Liver (tissue), 8 donors: ENCODE measurements at regions not wholly inside any gene's neighbourhood (a gene's known extent, or its start where the extent isn't known, plus 50 kb on each side); places are given as distances from the start of the nearest gene placed in this dataset.

ENCODE experiments used
- DNase-seq: peaks from one replicate; pipeline ENCODE4 v3.0.0-alpha.2; 2017; ENCODE audit warnings: low spot score
- H3K27ac ChIP-seq, 2 donors: one replicate each; pipeline ENCODE4 v1.7.0; 2013; ENCODE audit warnings: inconsistent platforms in 2 of 2, low read length in 2 of 2, control low read depth in 1 of 2, low read depth in 1 of 2, mild to moderate bottlenecking in 1 of 2
- H3K27me3 ChIP-seq, 4 donors: one replicate each; pipeline versions ENCODE4 v1.6.1 to v1.7.0; 2013; ENCODE audit warnings: low read length in 3 of 4, inconsistent platforms in 1 of 4, mild to moderate bottlenecking in 1 of 4, moderate library complexity in 1 of 4; ENCODE audit not compliant: control insufficient read depth in 4 of 4, insufficient read depth in 4 of 4
- H3K36me3 ChIP-seq, 4 donors: one replicate each; pipeline versions ENCODE4 v1.6.1 to v1.7.0; 2013; ENCODE audit warnings: low read length in 3 of 4, mild to moderate bottlenecking in 3 of 4, low read depth in 1 of 4, moderate library complexity in 1 of 4; ENCODE audit not compliant: control insufficient read depth in 4 of 4, insufficient read depth in 3 of 4
- H3K4me1 ChIP-seq, 4 donors: one replicate each; pipeline versions ENCODE4 v1.6.1 to v1.7.0; 2013; ENCODE audit warnings: low read length in 3 of 4, mild to moderate bottlenecking in 3 of 4, moderate library complexity in 1 of 4; ENCODE audit not compliant: control insufficient read depth in 4 of 4, insufficient read depth in 4 of 4
- H3K4me3 ChIP-seq, 3 donors: one replicate each; pipeline versions ENCODE4 v1.6.1 to v1.7.0; 2013; ENCODE audit warnings: low read length in 3 of 3, control low read depth in 1 of 3, low read depth in 1 of 3, mild to moderate bottlenecking in 1 of 3
- H3K9ac ChIP-seq, 2 donors: one replicate each; pipeline ENCODE4 v1.7.0; 2013; ENCODE audit warnings: low read length in 2 of 2, mild to moderate bottlenecking in 2 of 2, moderate library complexity in 2 of 2, control low read depth in 1 of 2, low read depth in 1 of 2
- H3K9me3 ChIP-seq, 4 donors: one replicate each; pipeline versions ENCODE4 v1.6.1 to v1.7.0; 2013; ENCODE audit warnings: low read length in 3 of 4; ENCODE audit not compliant: control insufficient read depth in 4 of 4
- EGR1 ChIP-seq, 2 donors: IDR thresholded peaks; 2 replicates each; pipeline ENCODE4 v1.6.1; 2016 to 2018; ENCODE audit warnings: antibody characterized with exemption in 2 of 2, low read depth in 2 of 2
- FOXA1 ChIP-seq: IDR thresholded peaks from 2 replicates; pipeline ENCODE4 v1.6.1; 2016; ENCODE audit warnings: antibody characterized with exemption
- FOXA2 ChIP-seq: IDR thresholded peaks from 2 replicates; pipeline ENCODE4 v1.6.1; 2016; ENCODE audit warnings: antibody characterized with exemption
- GABPA ChIP-seq, 2 donors: IDR thresholded peaks in 1 of 2; conservative IDR thresholded peaks in 1 of 2; 2 replicates each; pipeline ENCODE4 v1.6.1; 2016; ENCODE audit warnings: antibody characterized with exemption in 2 of 2, mild to moderate bottlenecking in 1 of 2, moderate library complexity in 1 of 2
- HNF4A ChIP-seq, 2 donors: conservative IDR thresholded peaks; 2 replicates each; pipeline ENCODE4 v1.6.1; 2016; ENCODE audit warnings: antibody characterized with exemption in 2 of 2, mild to moderate bottlenecking in 2 of 2
- HNF4G ChIP-seq: IDR thresholded peaks from 2 replicates; pipeline ENCODE4 v1.6.1; 2016; ENCODE audit warnings: antibody characterized with exemption
- JUND ChIP-seq, 2 donors: IDR thresholded peaks; 2 replicates each; pipeline ENCODE4 v1.6.1; 2016; ENCODE audit warnings: antibody characterized with exemption in 2 of 2
- RXRA ChIP-seq, 2 donors: IDR thresholded peaks; 2 replicates each; pipeline ENCODE4 v1.6.1; 2017 to 2018; ENCODE audit warnings: antibody characterized with exemption in 2 of 2, mild to moderate bottlenecking in 1 of 2
- SP1 ChIP-seq: IDR thresholded peaks from 2 replicates; pipeline ENCODE4 v1.6.1; 2018; ENCODE audit warnings: antibody characterized with exemption, mild to moderate bottlenecking
- TAF1 ChIP-seq: conservative IDR thresholded peaks from 2 replicates; pipeline ENCODE4 v1.6.1; 2016; ENCODE audit warnings: antibody characterized with exemption, mild to moderate bottlenecking
- YY1 ChIP-seq: IDR thresholded peaks from 2 replicates; pipeline ENCODE4 v1.6.1; 2016; ENCODE audit warnings: antibody characterized with exemption, mild to moderate bottlenecking
- ZBTB33 ChIP-seq: IDR thresholded peaks from 2 replicates; pipeline ENCODE4 v1.6.1; 2016; ENCODE audit warnings: antibody characterized with exemption
- WGBS: extraction: QIAGEN DNeasy Blood & Tissue Kit; methylation state at CpG from one replicate; pipeline ENCODE4 v1.1.7; 2013; 5-methylcytosine and 5-hydroxymethylcytosine counted together
- TF ChIP-seq, protein P1 (sequence below): IDR thresholded peaks from 2 replicates; pipeline ENCODE4 v1.6.1; 2016; ENCODE audit warnings: antibody characterized with exemption, mild to moderate bottlenecking
- TF ChIP-seq, protein P2 (sequence below): IDR thresholded peaks from 2 replicates; pipeline ENCODE4 v1.6.1; 2016; ENCODE audit warnings: antibody characterized with exemption
- TF ChIP-seq, protein P3 (sequence below): fragments of 150-350 bp; IDR thresholded peaks from 2 replicates; pipeline ENCODE4 v1.5.1; 2017; ENCODE audit warnings: improper control_type of control experiment, low read depth, low read length; ENCODE audit not compliant: missing input control
- donor health status: healthy.
- donor health status: healthy.
- donor health status: healthy.
- donor health status: healthy.
- donor health status: healthy.

GRCh38 chr6:7471171-7471570 is 70.3 kb upstream of the DSP start (continued):
- TF ChIP-seq, protein P1, sequence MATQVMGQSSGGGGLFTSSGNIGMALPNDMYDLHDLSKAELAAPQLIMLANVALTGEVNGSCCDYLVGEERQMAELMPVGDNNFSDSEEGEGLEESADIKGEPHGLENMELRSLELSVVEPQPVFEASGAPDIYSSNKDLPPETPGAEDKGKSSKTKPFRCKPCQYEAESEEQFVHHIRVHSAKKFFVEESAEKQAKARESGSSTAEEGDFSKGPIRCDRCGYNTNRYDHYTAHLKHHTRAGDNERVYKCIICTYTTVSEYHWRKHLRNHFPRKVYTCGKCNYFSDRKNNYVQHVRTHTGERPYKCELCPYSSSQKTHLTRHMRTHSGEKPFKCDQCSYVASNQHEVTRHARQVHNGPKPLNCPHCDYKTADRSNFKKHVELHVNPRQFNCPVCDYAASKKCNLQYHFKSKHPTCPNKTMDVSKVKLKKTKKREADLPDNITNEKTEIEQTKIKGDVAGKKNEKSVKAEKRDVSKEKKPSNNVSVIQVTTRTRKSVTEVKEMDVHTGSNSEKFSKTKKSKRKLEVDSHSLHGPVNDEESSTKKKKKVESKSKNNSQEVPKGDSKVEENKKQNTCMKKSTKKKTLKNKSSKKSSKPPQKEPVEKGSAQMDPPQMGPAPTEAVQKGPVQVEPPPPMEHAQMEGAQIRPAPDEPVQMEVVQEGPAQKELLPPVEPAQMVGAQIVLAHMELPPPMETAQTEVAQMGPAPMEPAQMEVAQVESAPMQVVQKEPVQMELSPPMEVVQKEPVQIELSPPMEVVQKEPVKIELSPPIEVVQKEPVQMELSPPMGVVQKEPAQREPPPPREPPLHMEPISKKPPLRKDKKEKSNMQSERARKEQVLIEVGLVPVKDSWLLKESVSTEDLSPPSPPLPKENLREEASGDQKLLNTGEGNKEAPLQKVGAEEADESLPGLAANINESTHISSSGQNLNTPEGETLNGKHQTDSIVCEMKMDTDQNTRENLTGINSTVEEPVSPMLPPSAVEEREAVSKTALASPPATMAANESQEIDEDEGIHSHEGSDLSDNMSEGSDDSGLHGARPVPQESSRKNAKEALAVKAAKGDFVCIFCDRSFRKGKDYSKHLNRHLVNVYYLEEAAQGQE = no peak
- TF ChIP-seq TAF1 = no peak
- TF ChIP-seq JUND (IDR thresholded peaks at IDR 0.05) = no peak
- TF ChIP-seq RXRA (IDR thresholded peaks at IDR 0.05) = no peak
- no peak for TF ChIP-seq SP1

- Histone ChIP-seq H3K4me1 (no peaks in the 10 kb centered on the region), H3K27me3 (no peaks in the 10 kb centered on the region), H3K4me3 (no peak overlapping the region), H3K9me3 (no peaks in the 10 kb centered on the region), H3K36me3 (no peaks in the 10 kb centered on the region), H3K9ac (no peak overlapping the region), H3K27ac (no peak overlapping the region)
- 94% methylated on average over 7 of the region's 7 CpGs for WGBS
- no peak for DNase-seq
- no peak for TF ChIP-seq JUND (IDR thresholded peaks at IDR 0.05)
- TF ChIP-seq, protein P2, sequence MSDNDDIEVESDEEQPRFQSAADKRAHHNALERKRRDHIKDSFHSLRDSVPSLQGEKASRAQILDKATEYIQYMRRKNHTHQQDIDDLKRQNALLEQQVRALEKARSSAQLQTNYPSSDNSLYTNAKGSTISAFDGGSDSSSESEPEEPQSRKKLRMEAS = no peak
- no peak for TF ChIP-seq ZBTB33
- no peak for TF ChIP-seq TAF1
- no peak for TF ChIP-seq YY1
- TF ChIP-seq HNF4G = no peak
- no peak for TF ChIP-seq EGR1 (IDR thresholded peaks at IDR 0.05; ENCODE audit: low read depth in 2 of 2)
- TF ChIP-seq, protein P3, sequence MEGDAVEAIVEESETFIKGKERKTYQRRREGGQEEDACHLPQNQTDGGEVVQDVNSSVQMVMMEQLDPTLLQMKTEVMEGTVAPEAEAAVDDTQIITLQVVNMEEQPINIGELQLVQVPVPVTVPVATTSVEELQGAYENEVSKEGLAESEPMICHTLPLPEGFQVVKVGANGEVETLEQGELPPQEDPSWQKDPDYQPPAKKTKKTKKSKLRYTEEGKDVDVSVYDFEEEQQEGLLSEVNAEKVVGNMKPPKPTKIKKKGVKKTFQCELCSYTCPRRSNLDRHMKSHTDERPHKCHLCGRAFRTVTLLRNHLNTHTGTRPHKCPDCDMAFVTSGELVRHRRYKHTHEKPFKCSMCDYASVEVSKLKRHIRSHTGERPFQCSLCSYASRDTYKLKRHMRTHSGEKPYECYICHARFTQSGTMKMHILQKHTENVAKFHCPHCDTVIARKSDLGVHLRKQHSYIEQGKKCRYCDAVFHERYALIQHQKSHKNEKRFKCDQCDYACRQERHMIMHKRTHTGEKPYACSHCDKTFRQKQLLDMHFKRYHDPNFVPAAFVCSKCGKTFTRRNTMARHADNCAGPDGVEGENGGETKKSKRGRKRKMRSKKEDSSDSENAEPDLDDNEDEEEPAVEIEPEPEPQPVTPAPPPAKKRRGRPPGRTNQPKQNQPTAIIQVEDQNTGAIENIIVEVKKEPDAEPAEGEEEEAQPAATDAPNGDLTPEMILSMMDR = no peak
- TF ChIP-seq GABPA (IDR thresholded peaks at IDR 0.05 in 1 of 2, conservative IDR thresholded peaks at IDR 0.05 in 1 of 2) = no peak
- TF ChIP-seq FOXA1 = no peak
- no peak for TF ChIP-seq FOXA2
- no peak for TF ChIP-seq RXRA (IDR thresholded peaks at IDR 0.05)
- TF ChIP-seq HNF4A (conservative IDR thresholded peaks at IDR 0.05) = no peak
These were observed 67.4 kb upstream of the DSP start for GRCh38 chr6:7473805-7474719.
